OCI-LY7 (cell line): ENCODE measurements at regions not wholly inside any gene's neighbourhood (a gene's known extent, or its start where the extent isn't known, plus 50 kb on each side); places are given as distances from the start of the nearest gene placed in this dataset.

Experiments
- BruUV-seq: library from RNA; stranded (reverse); fragments of 400-500 nt; replicated peaks from 2 replicates; lab custom pipeline; 2021; lab: Mats Ljungman, UMichigan
- CTCF ChIA-PET: fragments of 300-600 bp; sonication (Branson Sonifier 250); formaldehyde crosslinking; loops from one replicate; lab custom pipeline; 2022; ENCODE audit warnings: antibody characterized with exemption; ENCODE audit not compliant: unreplicated experiment; lab: Charles Lee
- POLR2A ChIA-PET: fragments of 300-600 bp; sonication (Branson Sonifier 250); formaldehyde crosslinking; loops from one replicate; lab custom pipeline; 2022; ENCODE audit warnings: antibody characterized with exemption; lab: Charles Lee
- DNase-seq: peaks from one replicate; pipeline ENCODE4 v3.0.0-alpha.2; 2015; ENCODE audit warnings: low spot score
- H2AFZ ChIP-seq: fragments of 200-600 bp; sonication (generic), shearing (Covaris generic); 2 replicates; pipeline ENCODE4 v1.6.1; 2014; ENCODE audit warnings: mild to moderate bottlenecking, antibody characterized with exemption, low read length, moderate library complexity
- H3K27ac ChIP-seq: fragments of 200-600 bp; sonication (generic); 2 replicates; pipeline ENCODE4 v1.5.1; 2014; ENCODE audit warnings: mixed run types, low read depth, mild to moderate bottlenecking, moderate library complexity, low read length, inconsistent platforms; ENCODE audit not compliant: poor library complexity, severe bottlenecking
- H3K36me3 ChIP-seq: fragments of 200-600 bp; sonication (generic); 2 replicates; pipeline ENCODE4 v1.6.1; 2014; ENCODE audit warnings: mild to moderate bottlenecking, antibody characterized with exemption, low read length, moderate library complexity, mixed read lengths; ENCODE audit not compliant: insufficient read depth
- H3K4me1 ChIP-seq: fragments of 200-600 bp; sonication (generic); 2 replicates; pipeline ENCODE4 v1.5.1; 2014; ENCODE audit warnings: mild to moderate bottlenecking, low read length; ENCODE audit not compliant: insufficient read depth, poor library complexity, severe bottlenecking
- H3K4me2 ChIP-seq: fragments of 200-600 bp; sonication (generic); 2 replicates; pipeline ENCODE4 v1.6.1; 2014; ENCODE audit warnings: mild to moderate bottlenecking, low read length
- H3K4me3 ChIP-seq: fragments of 200-600 bp; sonication (generic); 2 replicates; pipeline ENCODE4 v1.5.1; 2014; ENCODE audit warnings: mild to moderate bottlenecking, low read depth, low read length; ENCODE audit not compliant: poor library complexity, severe bottlenecking
- H3K79me2 ChIP-seq: fragments of 200-600 bp; sonication (generic); 2 replicates; pipeline ENCODE4 v1.6.1; 2016; ENCODE audit warnings: low read depth, mild to moderate bottlenecking, low read length, moderate library complexity, mixed read lengths; ENCODE audit not compliant: insufficient read depth
- H3K9me2 ChIP-seq: fragments of 200-600 bp; sonication (generic); 2 replicates; pipeline ENCODE4 v1.6.1; 2016; ENCODE audit warnings: mild to moderate bottlenecking, low read length, mixed read lengths; ENCODE audit not compliant: insufficient read depth
- H3K9me3 ChIP-seq: fragments of 200-600 bp; sonication (generic); 2 replicates; pipeline ENCODE4 v1.6.1; 2014; ENCODE audit warnings: mild to moderate bottlenecking, mixed run types, low read length, mixed read lengths
- H4K20me1 ChIP-seq: fragments of 200-600 bp; sonication (generic); 2 replicates; pipeline ENCODE4 v1.6.1; 2014; ENCODE audit warnings: mild to moderate bottlenecking, antibody characterized with exemption, low read length, moderate library complexity, mixed read lengths; ENCODE audit not compliant: insufficient read depth
- EZH2phosphoT487 ChIP-seq: fragments of 200-600 bp; sonication (generic); IDR thresholded peaks from 2 replicates; pipeline ENCODE4 v1.6.1; 2018; ENCODE audit warnings: low read depth, borderline replicate concordance, mild to moderate bottlenecking, mixed run types, antibody characterized with exemption, low read length, moderate library complexity, mixed read lengths
- intact Hi-C: fragments of 100-400 bp; cut with micrococcal nuclease; formaldehyde crosslinking; loops from one replicate; pipeline ENCODE4 v1.10.0; 2022; ENCODE audit not compliant: unreplicated experiment
- TF ChIP-seq, protein P1 (sequence below): fragments of 200-600 bp; sonication (generic); conservative IDR thresholded peaks from 2 replicates; pipeline ENCODE4 v1.5.1; 2014; ENCODE audit warnings: mild to moderate bottlenecking, antibody characterized with exemption, low read length, moderate library complexity, mixed read lengths

DNA sequence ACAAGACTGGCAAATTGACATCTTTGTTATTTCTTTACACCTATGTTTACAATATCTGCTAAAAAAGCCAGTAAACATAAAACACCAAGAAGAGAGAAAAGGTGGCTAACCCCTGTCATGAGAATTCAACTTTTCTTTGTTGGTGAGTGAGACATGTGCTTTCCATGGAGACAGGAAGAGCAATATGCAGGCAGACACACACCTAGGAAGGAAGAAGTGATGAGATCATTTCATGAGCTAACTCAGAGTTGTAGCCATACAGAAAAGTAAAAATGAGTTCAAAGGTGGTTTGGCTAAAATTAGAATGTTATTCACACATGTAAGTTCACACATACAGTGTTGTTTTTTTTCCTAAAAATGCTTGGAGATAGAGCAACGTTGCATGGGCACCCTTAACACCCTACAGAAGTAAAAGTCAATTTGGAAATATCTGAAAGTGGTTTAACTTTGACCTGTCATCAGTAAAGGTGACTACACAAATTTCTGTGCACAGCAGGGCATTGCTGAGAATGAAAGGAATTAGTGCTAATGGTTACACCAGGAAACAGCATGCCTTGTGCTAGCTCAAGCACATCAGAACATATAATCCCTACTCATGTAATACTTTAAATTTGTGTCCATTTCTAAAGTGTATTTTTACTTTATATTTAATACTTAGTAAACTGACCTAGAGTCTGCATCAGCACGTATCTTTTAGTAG is 557.6 kb downstream of the CBLN2 start:
- Histone ChIP-seq H3K4me3 (no peak overlapping the region), H3K36me3 (no peaks in the 10 kb centered on the region), H3K9me3 (no peaks in the 10 kb centered on the region), H4K20me1 (no peaks in the 10 kb centered on the region), H3K4me1 (no peaks in the 10 kb centered on the region), H3K9me2 (no peaks in the 10 kb centered on the region), H2AFZ (no peak overlapping the region), H3K27ac (no peak overlapping the region), H3K79me2 (no peaks in the 10 kb centered on the region), H3K4me2 (no peak overlapping the region)
- ChIA-PET CTCF (no interaction called here), POLR2A (interaction anchor here (0.7 kb wide), 1 partner anchor 10 kb away, joined by 3 read pairs; no protein-coding TSS in a partner anchor)
- intact Hi-C loops, result no loop called here
- BruUV-seq, result no TSS peak
- no peak for TF ChIP-seq EZH2phosphoT487
- TF ChIP-seq, protein P1, sequence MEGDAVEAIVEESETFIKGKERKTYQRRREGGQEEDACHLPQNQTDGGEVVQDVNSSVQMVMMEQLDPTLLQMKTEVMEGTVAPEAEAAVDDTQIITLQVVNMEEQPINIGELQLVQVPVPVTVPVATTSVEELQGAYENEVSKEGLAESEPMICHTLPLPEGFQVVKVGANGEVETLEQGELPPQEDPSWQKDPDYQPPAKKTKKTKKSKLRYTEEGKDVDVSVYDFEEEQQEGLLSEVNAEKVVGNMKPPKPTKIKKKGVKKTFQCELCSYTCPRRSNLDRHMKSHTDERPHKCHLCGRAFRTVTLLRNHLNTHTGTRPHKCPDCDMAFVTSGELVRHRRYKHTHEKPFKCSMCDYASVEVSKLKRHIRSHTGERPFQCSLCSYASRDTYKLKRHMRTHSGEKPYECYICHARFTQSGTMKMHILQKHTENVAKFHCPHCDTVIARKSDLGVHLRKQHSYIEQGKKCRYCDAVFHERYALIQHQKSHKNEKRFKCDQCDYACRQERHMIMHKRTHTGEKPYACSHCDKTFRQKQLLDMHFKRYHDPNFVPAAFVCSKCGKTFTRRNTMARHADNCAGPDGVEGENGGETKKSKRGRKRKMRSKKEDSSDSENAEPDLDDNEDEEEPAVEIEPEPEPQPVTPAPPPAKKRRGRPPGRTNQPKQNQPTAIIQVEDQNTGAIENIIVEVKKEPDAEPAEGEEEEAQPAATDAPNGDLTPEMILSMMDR, result no peak
- DNase-seq, result no peak

DNA sequence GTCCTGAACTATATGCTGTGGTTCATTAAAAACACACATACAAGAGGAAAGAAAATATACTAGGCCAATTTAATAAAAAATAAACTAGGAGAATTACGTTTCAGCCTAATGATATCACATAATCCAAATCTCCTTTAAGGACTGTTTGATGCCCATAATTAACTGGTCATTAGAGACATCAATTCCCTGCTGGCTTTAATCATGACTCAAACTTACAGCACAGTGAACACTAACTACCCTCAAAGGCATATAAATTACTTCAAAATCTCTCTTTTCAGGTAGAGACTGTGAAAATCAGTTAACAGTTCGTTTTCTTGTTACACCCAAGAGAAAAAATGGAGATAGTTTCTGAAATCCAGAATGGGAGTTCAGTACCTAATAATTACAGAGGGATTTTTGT is 567.4 kb downstream of the CBLN2 start:
- Histone ChIP-seq H3K4me1 (no peaks in the 10 kb centered on the region), H3K36me3 (no peaks in the 10 kb centered on the region), H2AFZ (no peak overlapping the region), H3K4me3 (no peak overlapping the region), H3K9me2 (no peaks in the 10 kb centered on the region), H3K4me2 (no peak overlapping the region), H3K79me2 (no peaks in the 10 kb centered on the region), H3K27ac (no peak overlapping the region), H4K20me1 (no peaks in the 10 kb centered on the region), H3K9me3 (no peaks in the 10 kb centered on the region)
- no peak for DNase-seq
- intact Hi-C loops, result no loop called here
- ChIA-PET POLR2A (no interaction called here), CTCF (no interaction called here)
- no TSS peak for BruUV-seq
- TF ChIP-seq, protein P1, result no peak
- no peak for TF ChIP-seq EZH2phosphoT487

DNA sequence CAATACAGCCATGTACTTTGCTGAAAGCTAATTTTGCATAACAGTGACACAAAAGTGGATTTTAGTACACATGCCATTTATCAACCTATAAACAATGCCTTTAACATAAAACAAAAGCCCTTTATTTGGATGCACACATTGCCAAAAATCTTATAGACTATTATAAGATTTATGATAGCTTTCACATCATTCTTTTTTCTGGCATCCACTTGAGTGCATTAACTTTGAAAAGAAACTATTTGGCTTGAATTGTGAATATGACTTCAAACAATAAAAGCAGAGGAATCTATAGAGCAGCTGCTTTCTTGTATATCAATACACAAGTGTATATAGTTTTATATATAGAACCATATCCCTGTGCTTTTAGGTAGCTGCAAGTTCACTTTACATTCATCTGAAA is 577.4 kb downstream of the CBLN2 start:
- POLR2A ChIA-PET, result interaction anchor here (0.8 kb wide), 1 partner anchor 15 kb away, joined by 4 read pairs; no protein-coding TSS in a partner anchor
- no peak for DNase-seq
- intact Hi-C loops, result no loop called here
- Histone ChIP-seq H2AFZ (no peak overlapping the region), H3K9me2 (no peaks in the 10 kb centered on the region), H4K20me1 (no peaks in the 10 kb centered on the region), H3K27ac (no peak overlapping the region), H3K36me3 (no peaks in the 10 kb centered on the region), H3K79me2 (no peaks in the 10 kb centered on the region), H3K9me3 (no peaks in the 10 kb centered on the region), H3K4me3 (no peak overlapping the region), H3K4me1 (no peaks in the 10 kb centered on the region), H3K4me2 (no peak overlapping the region)
- no TSS peak for BruUV-seq
- CTCF ChIA-PET, result no interaction called here
- TF ChIP-seq, protein P1, result no peak
- no peak for TF ChIP-seq EZH2phosphoT487
